ENCODE measurements at regions not wholly inside any gene's neighbourhood (a gene's known extent, or its start where the extent isn't known, plus 50 kb on each side); places are given as distances from the start of the nearest gene placed in this dataset.

- TF ChIP-seq ZNF565 (CRISPR knock-in tag; conservative IDR thresholded peaks at IDR 0.05; ENCODE audit: low read depth) (no peak), ZFP3 (CRISPR knock-in tag; IDR thresholded peaks at IDR 0.05) (no peak), ZFP30 (CRISPR knock-in tag; IDR thresholded peaks at IDR 0.05) (no peak), TOX (CRISPR knock-in tag; IDR thresholded peaks at IDR 0.05; ENCODE audit: borderline replicate concordance) (no peak), CSDC2 (CRISPR knock-in tag; IDR thresholded peaks at IDR 0.05) (no peak), PATZ1 (CRISPR knock-in tag; IDR thresholded peaks at IDR 0.05; ENCODE audit: borderline replicate concordance) (no peak), CREB5 (CRISPR knock-in tag; IDR thresholded peaks at IDR 0.05; ENCODE audit: low read depth) (no peak)
Measured at GRCh38 chr12:18851271-18851670, 113.4 kb downstream of the CAPZA3 start.
